WTC11 (cell line): ENCODE measurements at regions not wholly inside any gene's neighbourhood (a gene's known extent, or its start where the extent isn't known, plus 50 kb on each side); places are given as distances from the start of the nearest gene placed in this dataset.

Experiments
- ATAC-seq: fragments of 200-7000 bp; cut with Tn5 transposase; 2 replicates; pipeline ENCODE4 v1.10.0; 2021; ENCODE audit warnings: mild to moderate bottlenecking, moderate library complexity
- CTCF ChIA-PET: fragments of 300-600 bp; sonication (Branson Sonifier 250); formaldehyde crosslinking; loops from one replicate; lab custom pipeline; 2021; ENCODE audit warnings: antibody characterized with exemption; lab: Charles Lee
- POLR2A ChIA-PET: fragments of 350-600 bp; sonication (Branson Sonifier 250); formaldehyde crosslinking; loops from one replicate; lab custom pipeline; 2021; ENCODE audit warnings: antibody characterized with exemption; lab: Charles Lee
- DNase-seq: peaks from one replicate; pipeline ENCODE4 v3.0.0; 2021; ENCODE audit warnings: low spot score
- H3K27ac Mint-ChIP-seq: 2 replicates; pipeline ENCODE4 v1.8.0; 2021; ENCODE audit warnings: mixed read lengths
- H3K27me3 Mint-ChIP-seq: 2 replicates; pipeline ENCODE4 v1.8.0; 2021; ENCODE audit warnings: low read depth, mild to moderate bottlenecking, moderate library complexity, mixed read lengths
- H3K36me3 Mint-ChIP-seq: 2 replicates; pipeline ENCODE4 v1.8.0; 2021; ENCODE audit warnings: mixed read lengths
- H3K4me1 Mint-ChIP-seq: 2 replicates; pipeline ENCODE4 v1.8.0; 2022; ENCODE audit warnings: mixed read lengths
- H3K4me3 Mint-ChIP-seq: 2 replicates; pipeline ENCODE4 v1.8.0; 2021; ENCODE audit warnings: mild to moderate bottlenecking, moderate library complexity, mixed read lengths
- H3K9me3 Mint-ChIP-seq: 2 replicates; pipeline ENCODE4 v1.8.0; 2021; ENCODE audit warnings: mixed read lengths
- CREB1 ChIP-seq: sonication (generic); formaldehyde crosslinking; IDR thresholded peaks from 2 replicates; pipeline ENCODE4 v1.8.0; 2023; ENCODE audit warnings: mild to moderate bottlenecking, missing genetic modification reagents
- ESRRA ChIP-seq: sonication (generic); formaldehyde crosslinking; IDR thresholded peaks from 2 replicates; pipeline ENCODE4 v1.8.1; 2022; ENCODE audit warnings: mild to moderate bottlenecking, missing genetic modification reagents, borderline replicate concordance
- FOXK1 ChIP-seq: sonication (generic); formaldehyde crosslinking; IDR thresholded peaks from 2 replicates; pipeline ENCODE4 v1.8.0; 2022; ENCODE audit warnings: mild to moderate bottlenecking, moderate library complexity, missing genetic modification reagents
- KAT7 ChIP-seq: sonication (generic); formaldehyde crosslinking; IDR thresholded peaks from 2 replicates; pipeline ENCODE4 v1.8.1; 2023; ENCODE audit warnings: missing genetic modification reagents, mild to moderate bottlenecking, borderline replicate concordance
- MXD4 ChIP-seq: fragments of 250-450 bp; sonication (Bioruptor Pico); IDR thresholded peaks from 2 replicates; pipeline ENCODE4 v1.8.0; 2021; ENCODE audit warnings: mild to moderate bottlenecking, moderate library complexity, borderline replicate concordance
- MYBL2 ChIP-seq: sonication (generic); formaldehyde crosslinking; IDR thresholded peaks from 2 replicates; pipeline ENCODE4 v1.8.1; 2023; ENCODE audit warnings: mild to moderate bottlenecking, moderate library complexity, missing genetic modification reagents
- NFYB ChIP-seq: sonication (generic); formaldehyde crosslinking; conservative IDR thresholded peaks from 2 replicates; pipeline ENCODE4 v1.8.0; 2022; ENCODE audit warnings: low read depth, missing genetic modification reagents
- NR1H2 ChIP-seq: sonication (generic); formaldehyde crosslinking; IDR thresholded peaks from 2 replicates; pipeline ENCODE4 v1.9.0; 2021; ENCODE audit warnings: mild to moderate bottlenecking, moderate library complexity, missing genetic modification reagents
- NR3C1 ChIP-seq: sonication (generic); formaldehyde crosslinking; conservative IDR thresholded peaks from 2 replicates; pipeline ENCODE4 v1.8.1; 2023; ENCODE audit warnings: low read depth, mild to moderate bottlenecking, missing genetic modification reagents
- PRDM15 ChIP-seq: sonication (generic); formaldehyde crosslinking; IDR thresholded peaks from 2 replicates; pipeline ENCODE4 v1.8.0; 2022; ENCODE audit warnings: missing genetic modification reagents
- PRRX2 ChIP-seq: fragments of 250-450 bp; sonication (Bioruptor Pico); IDR thresholded peaks from 2 replicates; pipeline ENCODE4 v1.8.0; 2021; ENCODE audit warnings: mild to moderate bottlenecking
- RELA ChIP-seq: sonication (generic); formaldehyde crosslinking; IDR thresholded peaks from 2 replicates; pipeline ENCODE4 v1.8.1; 2022; ENCODE audit warnings: missing genetic modification reagents, mild to moderate bottlenecking, borderline replicate concordance
- SOX15 ChIP-seq: fragments of 250-450 bp; sonication (Bioruptor Pico); IDR thresholded peaks from 2 replicates; pipeline ENCODE4 v1.9.0; 2021; ENCODE audit warnings: mild to moderate bottlenecking
- SP1 ChIP-seq: sonication (generic); formaldehyde crosslinking; conservative IDR thresholded peaks from 2 replicates; pipeline ENCODE4 v1.8.1; 2022; ENCODE audit warnings: missing genetic modification reagents
- TCF7 ChIP-seq: sonication (generic); formaldehyde crosslinking; IDR thresholded peaks from 2 replicates; pipeline ENCODE4 v1.8.0; 2022; ENCODE audit warnings: mild to moderate bottlenecking, low read depth, missing genetic modification reagents, moderate library complexity
- ZNF232 ChIP-seq: sonication (generic); formaldehyde crosslinking; IDR thresholded peaks from 2 replicates; pipeline ENCODE4 v1.8.0; 2022; ENCODE audit warnings: mild to moderate bottlenecking, missing genetic modification reagents
- ZNF532 ChIP-seq: fragments of 250-450 bp; sonication (Bioruptor Pico); IDR thresholded peaks from 2 replicates; pipeline ENCODE4 v1.9.0; 2021; ENCODE audit warnings: mild to moderate bottlenecking, borderline replicate concordance
- TF ChIP-seq, protein P1 (sequence below): sonication (generic); formaldehyde crosslinking; IDR thresholded peaks from 2 replicates; pipeline ENCODE4 v1.8.1; 2022; ENCODE audit warnings: low read depth, mild to moderate bottlenecking, moderate library complexity, missing genetic modification reagents, borderline replicate concordance
- TF ChIP-seq, protein P2 (sequence below): sonication (generic); formaldehyde crosslinking; IDR thresholded peaks from 2 replicates; pipeline ENCODE4 v1.8.0; 2022; ENCODE audit warnings: mild to moderate bottlenecking, missing genetic modification reagents

- Mint-ChIP-seq H3K27me3 (no peaks in the 10 kb centered on the region), H3K27ac (no peak overlapping the region), H3K4me3 (no peak overlapping the region), H3K36me3 (0 out of 2 replicates have a peak, but pooled peaks cover 4% of the 10 kb centered on the region), H3K4me1 (no peaks in the 10 kb centered on the region), H3K9me3 (peaks cover 33% of the 10 kb centered on the region)
- TF ChIP-seq, protein P1, sequence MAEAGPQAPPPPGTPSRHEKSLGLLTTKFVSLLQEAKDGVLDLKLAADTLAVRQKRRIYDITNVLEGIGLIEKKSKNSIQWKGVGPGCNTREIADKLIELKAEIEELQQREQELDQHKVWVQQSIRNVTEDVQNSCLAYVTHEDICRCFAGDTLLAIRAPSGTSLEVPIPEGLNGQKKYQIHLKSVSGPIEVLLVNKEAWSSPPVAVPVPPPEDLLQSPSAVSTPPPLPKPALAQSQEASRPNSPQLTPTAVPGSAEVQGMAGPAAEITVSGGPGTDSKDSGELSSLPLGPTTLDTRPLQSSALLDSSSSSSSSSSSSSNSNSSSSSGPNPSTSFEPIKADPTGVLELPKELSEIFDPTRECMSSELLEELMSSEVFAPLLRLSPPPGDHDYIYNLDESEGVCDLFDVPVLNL (CRISPR knock-in tag): no peak
- no peak for TF ChIP-seq PRRX2 (CRISPR knock-in tag)
- ATAC-seq: no peak
- no peak for DNase-seq
- ChIA-PET CTCF (no interaction called here), POLR2A (no interaction called here)
Observed at GRCh38 chrX:40423299-40423698, 157.5 kb upstream of the ATP6AP2 start.

GRCh38 chrX:40422021-40422420 is 158.7 kb upstream of the ATP6AP2 start:
- H3K27me3 Mint-ChIP-seq: no peaks in the 10 kb centered on the region
- no peak for ATAC-seq
- no peak overlapping the region for H3K27ac Mint-ChIP-seq
- ChIA-PET CTCF (no interaction called here), POLR2A (no interaction called here)
- no peak for TF ChIP-seq ZNF232
- TF ChIP-seq PRDM15 (CRISPR knock-in tag): no peak
- TF ChIP-seq, protein P1 (CRISPR knock-in tag): no peak
- TF ChIP-seq NR1H2: no peak
- no peak for TF ChIP-seq NFYB (CRISPR knock-in tag)
- TF ChIP-seq KAT7 (CRISPR knock-in tag): no peak
- TF ChIP-seq ZNF532 (CRISPR knock-in tag): no peak
- TF ChIP-seq, protein P2, sequence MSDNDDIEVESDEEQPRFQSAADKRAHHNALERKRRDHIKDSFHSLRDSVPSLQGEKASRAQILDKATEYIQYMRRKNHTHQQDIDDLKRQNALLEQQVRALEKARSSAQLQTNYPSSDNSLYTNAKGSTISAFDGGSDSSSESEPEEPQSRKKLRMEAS: no peak
- no peak for TF ChIP-seq FOXK1
- no peak for TF ChIP-seq MXD4 (CRISPR knock-in tag)
- no peak for TF ChIP-seq SP1 (CRISPR knock-in tag)
- no peak for TF ChIP-seq CREB1 (CRISPR knock-in tag)
- no peak for TF ChIP-seq ESRRA (CRISPR knock-in tag)
- no peak for TF ChIP-seq RELA (CRISPR knock-in tag)
- TF ChIP-seq SOX15 (CRISPR knock-in tag): no peak
- TF ChIP-seq MYBL2 (CRISPR knock-in tag): no peak
- no peak for TF ChIP-seq TCF7 (CRISPR knock-in tag)
- no peak for TF ChIP-seq NR3C1 (CRISPR knock-in tag)
- DNase-seq: no peak
- H3K4me3 Mint-ChIP-seq: no peak overlapping the region
- H3K9me3 Mint-ChIP-seq: peaks cover 32% of the 10 kb centered on the region
- no peaks in the 10 kb centered on the region for H3K4me1 Mint-ChIP-seq
- H3K36me3 Mint-ChIP-seq: 0 out of 2 replicates have a peak, but pooled peaks cover 4% of the 10 kb centered on the region
